Colonic mucosa (tissue), 4 donors: ENCODE measurements at regions not wholly inside any gene's neighbourhood (a gene's known extent, or its start where the extent isn't known, plus 50 kb on each side); places are given as distances from the start of the nearest gene placed in this dataset.

Experiments used
- DNase-seq: peaks from one replicate; pipeline ENCODE4 v3.0.0-alpha.2; 2020
- H3K27ac ChIP-seq: fragments of 200-600 bp; one replicate; pipeline ENCODE4 v1.8.0; 2021
- H3K27me3 ChIP-seq: fragments of 200-600 bp; one replicate; pipeline ENCODE4 v1.8.0; 2021
- H3K36me3 ChIP-seq: fragments of 200-600 bp; one replicate; pipeline ENCODE4 v1.8.0; 2021
- H3K4me1 ChIP-seq: fragments of 200-600 bp; one replicate; pipeline ENCODE4 v1.8.0; 2021; ENCODE audit warnings: mild to moderate bottlenecking
- H3K4me3 ChIP-seq: fragments of 200-600 bp; one replicate; pipeline ENCODE4 v1.8.0; 2021
- H3K9ac ChIP-seq, 2 donors: one replicate each; pipeline ENCODE4 v1.7.0; 2013; ENCODE audit warnings: control low read depth in 2 of 2, low read depth in 2 of 2, low read length in 2 of 2
- H3K9me3 ChIP-seq: fragments of 200-600 bp; one replicate; pipeline ENCODE4 v1.8.0; 2021
- CTCF ChIP-seq: fragments of 200-600 bp; IDR thresholded peaks from one replicate; pipeline ENCODE4 v1.8.0; 2022; ENCODE audit warnings: antibody characterized with exemption, mild to moderate bottlenecking
- intact Hi-C: fragments of 100-400 bp; cut with DNase I; formaldehyde crosslinking; loops from one replicate; pipeline ENCODE4 v1.14.1; 2022
- donor health status: healthy.
- donor health status: DM: no; HTN: no; CAD: no.
- donor health status: DM: no; HTN: no; CAD: no.

- Histone ChIP-seq H3K36me3 (no peaks in the 10 kb centered on the region), H3K4me1 (no peaks in the 10 kb centered on the region), H3K27ac (no peak overlapping the region), H3K27me3 (no peaks in the 10 kb centered on the region), H3K9me3 (no peaks in the 10 kb centered on the region), H3K4me3 (no peak overlapping the region), H3K9ac (no peak overlapping the region)
- no peak for TF ChIP-seq CTCF
- intact Hi-C loops, result no loop called here
- no peak for DNase-seq
These were observed 55.1 kb upstream of the RAPGEF4 start for GRCh38 chr2:172680436-172681068.

- H3K4me1 ChIP-seq, result no peaks in the 10 kb centered on the region
- no peaks in the 10 kb centered on the region for H3K9me3 ChIP-seq
- no peaks in the 10 kb centered on the region for H3K36me3 ChIP-seq
- no peak overlapping the region for H3K4me3 ChIP-seq
- no peak overlapping the region for H3K9ac ChIP-seq
- no peak overlapping the region for H3K27ac ChIP-seq
- no peak for TF ChIP-seq CTCF
- no peaks in the 10 kb centered on the region for H3K27me3 ChIP-seq
- intact Hi-C loops, result no loop called here
- DNase-seq, result no peak
These were observed 50.2 kb upstream of the RAPGEF4 start for GRCh38 chr2:172685467-172685866.
